NCI-H2196 (cell line): ENCODE measurements at regions not wholly inside any gene's neighbourhood (a gene's known extent, or its start where the extent isn't known, plus 50 kb on each side); places are given as distances from the start of the nearest gene placed in this dataset.
A peak's percentile ranks its signal among the peaks of the same experiment; 100 is the strongest.

Experiments used
- DNase-seq: peaks from one replicate; lab custom pipeline; 2025; ENCODE audit not compliant: unreplicated experiment; lab: John Stamatoyannopoulos, UW

GRCh38 chr2:111702119-111702803 lies 181.7 kb downstream of the ANAPC1 start:
- peak; percentile 72 for DNase-seq

DNA sequence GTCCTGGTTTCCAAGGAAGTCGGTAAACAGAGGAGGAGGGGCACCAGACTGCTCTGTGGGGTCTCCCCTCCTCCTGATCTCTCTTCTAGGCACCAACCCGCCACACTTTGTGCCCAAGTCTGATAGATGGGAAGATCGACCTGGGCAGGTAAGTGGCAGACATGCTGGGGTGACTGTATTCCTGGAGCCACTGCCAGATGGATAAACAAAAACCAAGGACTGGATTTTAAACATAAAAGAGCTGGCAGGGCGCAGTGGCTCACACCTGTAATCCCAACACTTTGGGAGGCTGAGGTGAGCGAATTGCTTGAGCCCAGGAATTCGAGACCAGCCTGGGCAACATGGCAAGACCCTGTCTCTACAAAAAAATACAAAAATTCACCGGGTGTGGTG lies 181.2 kb downstream of the ANAPC1 start:
- peak; percentile 34 for DNase-seq

GRCh38 chr2:111703759-111704158 lies 180.2 kb downstream of the ANAPC1 start:
- no peak for DNase-seq

DNA sequence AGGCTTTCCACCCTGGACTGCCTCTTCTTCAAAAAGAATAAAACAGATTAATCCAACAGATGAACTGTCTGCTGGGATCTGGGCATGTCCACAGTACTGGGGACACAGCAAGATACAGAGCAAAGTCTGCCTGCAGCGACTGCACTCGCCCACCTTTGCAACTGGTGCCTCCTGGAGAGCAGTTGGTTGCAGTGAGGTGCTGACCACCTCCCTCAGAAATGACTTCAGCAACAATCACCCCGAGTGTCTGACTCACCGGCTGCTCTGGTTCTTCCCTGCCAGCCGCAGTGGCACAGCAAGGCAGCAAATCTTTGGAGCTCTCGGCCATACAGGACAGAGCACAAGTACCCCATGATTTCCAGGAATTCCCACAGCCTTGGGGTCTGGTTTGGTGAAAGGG lies 179.7 kb downstream of the ANAPC1 start:
- no peak for DNase-seq

GRCh38 chr2:111705239-111705638 lies 178.8 kb downstream of the ANAPC1 start:
- no peak for DNase-seq

- DNase-seq, result peak; percentile 53
These were observed 178.2 kb downstream of the ANAPC1 start for GRCh38 chr2:111705711-111706336.

- no peak for DNase-seq
These were observed 177.5 kb downstream of the ANAPC1 start for GRCh38 chr2:111706481-111707001.

GRCh38 chr2:111707700-111708099 lies 176.3 kb downstream of the ANAPC1 start:
- no peak for DNase-seq

DNA sequence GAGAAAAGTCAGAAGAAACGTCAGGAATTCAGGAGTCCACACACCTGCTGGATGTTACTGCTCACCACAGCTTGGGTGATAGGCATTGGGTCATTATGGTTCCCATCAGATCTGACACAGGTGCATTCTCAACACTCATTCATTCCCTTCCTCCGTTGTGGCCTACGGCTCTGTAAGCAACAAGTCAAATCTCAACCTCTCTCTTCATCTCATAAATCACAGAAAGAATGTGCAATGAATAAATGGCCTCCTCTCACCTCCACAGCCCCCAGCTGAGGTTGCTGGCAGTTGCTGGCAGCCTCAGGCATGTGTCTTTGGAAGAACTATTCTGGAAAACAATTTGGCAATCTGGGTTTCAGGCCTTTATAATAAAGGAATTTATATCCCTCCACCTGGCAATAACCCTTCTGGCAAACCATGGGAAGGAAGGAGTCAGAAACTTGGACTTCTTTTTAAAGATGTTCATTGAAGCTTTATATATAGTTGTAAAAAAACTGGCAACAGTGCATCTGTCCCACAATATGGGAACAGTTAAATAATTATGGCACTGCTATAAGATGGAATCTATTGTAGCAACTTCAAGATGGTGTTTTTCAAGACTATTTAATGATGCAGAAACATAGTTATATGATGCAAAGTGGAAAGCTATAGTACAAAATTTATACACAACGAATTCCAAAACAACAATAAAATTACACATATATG lies 175.4 kb downstream of the ANAPC1 start:
- DNase-seq, result no peak

DNA sequence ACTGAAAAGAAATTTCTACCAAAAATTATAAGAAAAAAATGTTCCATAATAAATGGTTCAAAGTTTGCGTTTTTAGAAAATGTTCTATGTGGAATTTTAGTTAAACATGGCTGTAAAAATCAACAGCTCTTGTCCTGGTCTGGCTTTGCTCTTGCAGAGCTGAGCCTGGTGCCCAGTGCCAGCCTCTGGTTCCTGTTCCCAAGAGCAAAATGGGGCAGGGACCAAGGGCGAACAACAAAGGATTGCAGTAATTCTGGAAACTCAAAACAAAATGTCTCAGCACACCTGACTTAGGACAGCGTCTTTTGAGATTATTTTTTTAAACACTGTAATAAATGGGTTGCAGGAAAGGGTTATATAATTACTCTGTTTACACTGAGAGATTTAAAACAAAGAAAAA lies 174.7 kb downstream of the ANAPC1 start:
- no peak for DNase-seq

DNA sequence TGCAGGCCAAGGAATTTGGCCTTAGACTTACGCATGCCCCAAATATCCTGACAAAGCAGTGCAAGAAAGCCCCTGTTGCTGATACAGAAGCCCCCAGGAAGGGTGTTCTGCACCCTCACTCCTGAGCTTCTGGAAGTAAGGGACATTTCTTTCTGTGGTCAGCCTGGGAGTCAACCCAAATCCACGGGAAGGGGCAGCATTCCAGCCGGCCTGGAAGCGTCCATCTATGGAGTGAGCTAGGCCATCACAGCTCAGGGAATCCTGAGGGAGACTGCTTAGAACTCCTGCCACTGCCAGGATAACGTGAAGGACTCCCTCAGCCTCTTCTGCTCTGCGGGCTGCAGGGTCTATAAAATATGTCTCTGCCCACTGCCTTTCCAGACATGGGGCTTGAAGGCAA lies 173.9 kb downstream of the ANAPC1 start:
- no peak for DNase-seq

DNA sequence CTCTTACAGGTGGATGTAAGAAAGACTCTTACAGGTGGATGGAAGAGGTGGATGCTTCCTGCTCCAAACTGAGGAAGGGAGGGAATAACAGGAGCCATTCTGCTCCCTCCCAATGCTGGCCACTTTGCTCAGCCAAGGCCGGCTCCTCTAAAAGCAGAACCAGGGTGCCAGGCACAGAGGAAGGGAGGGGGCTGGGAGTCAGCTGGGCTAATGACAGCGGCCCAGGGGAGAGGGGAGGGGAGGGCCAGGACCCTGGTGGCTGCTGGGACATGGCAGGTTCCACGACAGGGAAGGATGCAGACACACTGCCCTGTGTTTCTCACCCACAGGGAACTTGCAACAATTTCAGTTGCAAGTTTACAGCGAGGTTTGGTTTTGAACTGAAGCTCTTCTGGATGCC lies 173.4 kb downstream of the ANAPC1 start:
- no peak for DNase-seq

DNA sequence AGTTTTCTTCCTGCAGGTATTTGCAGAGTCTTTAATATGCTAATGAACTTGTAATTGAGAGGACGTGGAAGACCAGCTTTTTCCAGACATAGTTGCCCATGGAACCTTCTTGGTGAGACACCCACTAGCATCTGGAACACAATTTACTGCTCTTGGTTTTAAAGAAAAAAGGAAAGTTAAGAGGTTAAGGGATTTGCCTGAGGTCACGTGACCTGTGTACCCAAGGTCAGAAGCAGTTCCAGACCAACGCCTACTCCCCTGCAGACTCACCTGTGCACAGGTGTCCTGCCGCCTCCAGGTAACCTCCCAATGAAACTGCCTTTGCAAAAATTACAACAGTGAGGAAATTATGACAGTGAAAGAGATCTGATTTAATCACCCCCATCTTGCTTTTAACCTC lies 172.7 kb downstream of the ANAPC1 start:
- DNase-seq, result no peak

- DNase-seq, result no peak
These were observed 171.6 kb downstream of the ANAPC1 start for GRCh38 chr2:111712361-111712760.

GRCh38 chr2:111712940-111713515 lies 171.0 kb downstream of the ANAPC1 start:
- DNase-seq, result no peak

DNA sequence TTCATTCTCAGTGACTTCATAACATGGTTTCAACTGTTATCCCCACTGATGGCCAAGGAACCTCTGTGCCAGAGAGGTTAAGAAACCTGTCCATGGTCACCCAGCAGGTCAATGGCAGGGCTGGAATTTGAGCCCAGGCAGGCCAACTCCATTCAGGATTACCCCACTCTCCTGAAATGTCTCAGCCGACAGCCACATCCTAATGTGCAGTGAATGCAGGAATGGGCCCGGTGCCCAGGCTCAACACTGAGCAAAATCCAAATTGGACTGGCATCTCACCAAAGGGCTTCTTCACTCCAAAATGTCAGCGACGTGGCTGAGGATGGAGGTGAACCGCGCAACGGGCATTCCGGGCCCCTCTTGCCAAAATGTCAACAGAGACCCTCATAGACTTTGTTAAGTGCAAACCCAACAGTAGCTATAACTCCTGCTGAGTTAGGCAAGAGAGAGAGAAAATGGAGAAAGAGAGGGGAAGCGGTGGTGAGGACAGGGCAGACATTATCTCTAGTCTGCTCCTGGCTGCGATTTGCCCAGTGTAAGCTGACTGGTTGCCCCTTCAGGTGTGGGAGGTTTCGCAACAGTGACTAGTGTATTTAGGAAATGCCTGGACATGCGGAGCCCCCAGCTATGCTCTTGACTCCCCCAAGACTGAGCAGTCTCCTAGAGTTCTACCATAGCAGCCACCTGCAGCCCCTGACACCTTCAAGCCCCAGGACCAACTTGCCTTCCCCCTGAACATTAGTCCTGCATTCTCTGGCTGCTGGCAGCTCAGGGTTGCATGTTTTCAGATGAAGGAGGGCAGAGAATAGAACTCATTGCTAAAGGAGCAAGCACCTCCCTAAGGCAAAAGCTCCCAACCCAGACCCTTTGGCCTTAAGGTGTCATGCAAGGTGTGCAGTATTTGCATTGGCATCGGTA lies 167.7 kb downstream of the ANAPC1 start:
- no peak for DNase-seq

DNA sequence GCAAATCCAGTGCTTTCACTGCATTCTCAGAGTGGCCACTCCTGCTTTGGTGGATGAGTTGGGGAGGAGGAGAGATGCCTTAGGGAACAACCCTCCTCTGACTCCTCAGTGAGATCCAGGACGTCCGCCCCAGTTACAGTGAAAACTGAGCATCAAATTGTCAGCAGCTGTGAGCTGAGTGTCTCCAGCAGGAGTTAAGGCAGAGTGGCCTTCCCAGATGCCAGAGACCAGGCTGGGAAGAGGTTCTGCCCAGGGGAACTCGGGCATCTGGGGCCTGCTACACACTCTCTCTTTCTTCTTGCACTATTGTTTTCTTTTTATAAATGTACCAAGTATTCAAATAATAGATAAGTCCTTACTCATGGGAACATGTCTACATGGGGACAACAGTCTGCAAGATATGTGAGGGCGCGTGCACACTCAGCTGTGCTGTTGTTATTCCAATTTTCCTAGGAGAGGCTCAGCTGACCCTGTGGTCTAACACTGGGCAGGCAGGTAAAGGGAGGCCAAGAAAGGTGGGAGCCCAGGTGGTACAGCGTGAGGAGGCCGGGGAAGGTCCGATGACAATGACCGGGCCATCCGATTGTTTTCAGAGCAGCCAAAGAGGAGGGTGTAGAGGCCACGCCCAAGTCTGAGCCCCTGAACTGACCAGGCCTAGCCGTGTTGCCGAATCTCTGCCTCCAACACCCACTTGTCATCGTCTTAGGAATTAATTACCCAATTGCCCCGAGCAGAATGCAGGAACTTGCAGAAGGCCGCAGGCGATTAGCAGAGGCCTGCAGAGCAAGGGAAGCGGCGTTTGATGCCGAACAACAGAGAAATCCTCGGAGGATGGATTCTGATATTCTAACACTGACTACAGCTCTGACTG lies 166.9 kb downstream of the ANAPC1 start:
- DNase-seq, result no peak
